SU-DHL-6 (cell line): ENCODE measurements at regions not wholly inside any gene's neighbourhood (a gene's known extent, or its start where the extent isn't known, plus 50 kb on each side); places are given as distances from the start of the nearest gene placed in this dataset.

Source experiments
- EZH2phosphoT487 ChIP-seq: fragments of 200-600 bp; sonication (generic), shearing (Covaris generic); conservative IDR thresholded peaks from 2 replicates; pipeline ENCODE4 v1.6.1; 2018; ENCODE audit warnings: mild to moderate bottlenecking, antibody characterized with exemption, low read length, moderate library complexity, mixed read lengths
- TF ChIP-seq, protein P1 (sequence below): fragments of 200-600 bp; sonication (generic); IDR thresholded peaks from one replicate; pipeline ENCODE4 v1.5.1; 2017; ENCODE audit warnings: antibody characterized with exemption, mild to moderate bottlenecking, low read length, moderate library complexity; ENCODE audit not compliant: insufficient read depth, poor library complexity, severe bottlenecking

- TF ChIP-seq, protein P1, sequence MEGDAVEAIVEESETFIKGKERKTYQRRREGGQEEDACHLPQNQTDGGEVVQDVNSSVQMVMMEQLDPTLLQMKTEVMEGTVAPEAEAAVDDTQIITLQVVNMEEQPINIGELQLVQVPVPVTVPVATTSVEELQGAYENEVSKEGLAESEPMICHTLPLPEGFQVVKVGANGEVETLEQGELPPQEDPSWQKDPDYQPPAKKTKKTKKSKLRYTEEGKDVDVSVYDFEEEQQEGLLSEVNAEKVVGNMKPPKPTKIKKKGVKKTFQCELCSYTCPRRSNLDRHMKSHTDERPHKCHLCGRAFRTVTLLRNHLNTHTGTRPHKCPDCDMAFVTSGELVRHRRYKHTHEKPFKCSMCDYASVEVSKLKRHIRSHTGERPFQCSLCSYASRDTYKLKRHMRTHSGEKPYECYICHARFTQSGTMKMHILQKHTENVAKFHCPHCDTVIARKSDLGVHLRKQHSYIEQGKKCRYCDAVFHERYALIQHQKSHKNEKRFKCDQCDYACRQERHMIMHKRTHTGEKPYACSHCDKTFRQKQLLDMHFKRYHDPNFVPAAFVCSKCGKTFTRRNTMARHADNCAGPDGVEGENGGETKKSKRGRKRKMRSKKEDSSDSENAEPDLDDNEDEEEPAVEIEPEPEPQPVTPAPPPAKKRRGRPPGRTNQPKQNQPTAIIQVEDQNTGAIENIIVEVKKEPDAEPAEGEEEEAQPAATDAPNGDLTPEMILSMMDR: no peak
- TF ChIP-seq EZH2phosphoT487: no peak
Measured at GRCh38 chr7:25978466-25978865, 173.5 kb upstream of the NFE2L3 start.
